ENCODE measurements at regions not wholly inside any gene's neighbourhood (a gene's known extent, or its start where the extent isn't known, plus 50 kb on each side); places are given as distances from the start of the nearest gene placed in this dataset.

- TF ChIP-seq CTCF (IDR thresholded peaks at IDR 0.05) (no peak), POLR2A (IDR thresholded peaks at IDR 0.05) (no peak)
These were observed 87.6 kb upstream of the COL5A1 start for GRCh38 chr9:134553996-134554372.

Data from transverse colon (tissue), 3 donors.